HG02798 (cell line): ENCODE measurements at regions not wholly inside any gene's neighbourhood (a gene's known extent, or its start where the extent isn't known, plus 50 kb on each side); places are given as distances from the start of the nearest gene placed in this dataset.

ENCODE experiments used
- ATAC-seq: cut with Tn5 transposase; IDR thresholded peaks from one replicate; pipeline ENCODE4 v1.9.1; 2021; ENCODE audit warnings: mild to moderate bottlenecking; ENCODE audit not compliant: unreplicated experiment, poor library complexity

DNA sequence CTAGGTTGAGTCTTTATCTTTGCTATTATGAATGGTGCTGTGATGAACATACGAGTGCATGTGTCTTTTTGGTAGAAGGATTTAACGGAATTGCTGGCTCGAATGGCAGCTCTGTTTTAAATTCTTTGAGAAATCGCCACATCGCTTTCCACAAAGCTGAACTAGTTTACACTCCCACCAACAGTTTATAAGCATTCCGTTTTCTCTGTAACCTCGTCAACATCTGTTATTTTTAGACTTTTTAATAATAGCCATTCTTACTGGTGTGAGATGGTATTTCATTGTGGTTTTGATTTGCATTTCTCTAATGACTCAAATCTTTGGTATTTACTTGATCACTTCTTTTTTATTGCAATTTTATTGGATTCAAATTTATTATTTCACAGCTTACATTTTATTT lies 117.4 kb upstream of the HDGFL1 start:
- ATAC-seq: no peak

DNA sequence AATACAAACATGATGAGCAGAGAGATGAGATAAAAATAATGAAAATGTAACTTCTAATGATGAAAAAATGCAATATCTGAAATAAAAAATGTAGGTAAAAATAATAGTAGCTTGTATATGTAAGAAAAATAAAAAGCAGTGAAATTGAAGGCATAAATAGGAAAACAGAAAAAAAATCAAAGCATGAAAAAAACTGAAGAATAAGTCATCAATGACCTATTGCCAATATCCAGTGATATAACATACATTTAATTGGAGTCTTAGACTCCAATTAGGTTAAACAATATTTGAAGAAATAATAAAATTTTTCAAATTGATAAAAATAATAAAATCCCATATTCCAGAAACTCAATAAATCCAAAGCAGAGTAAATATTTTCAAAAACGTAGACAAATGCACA lies 114.0 kb upstream of the HDGFL1 start:
- ATAC-seq: no peak

DNA sequence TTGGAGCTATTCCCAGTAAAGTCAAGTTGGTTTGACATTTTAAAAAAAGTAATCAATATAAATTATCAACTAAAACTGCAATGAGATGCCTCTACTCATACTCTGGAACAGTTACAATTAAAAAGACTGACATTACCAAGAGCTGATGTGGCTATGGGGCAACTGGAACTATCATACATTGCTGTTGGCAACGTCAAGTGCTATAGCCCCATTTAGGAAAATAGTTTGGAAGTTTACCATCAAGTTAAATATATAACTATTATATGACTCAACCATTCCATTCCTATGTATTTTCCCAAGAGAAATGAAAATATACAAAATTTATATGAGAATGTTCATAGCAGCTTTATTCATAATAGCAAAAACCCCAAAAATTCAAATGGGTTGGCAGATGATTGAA lies 111.4 kb upstream of the HDGFL1 start:
- ATAC-seq: no peak

DNA sequence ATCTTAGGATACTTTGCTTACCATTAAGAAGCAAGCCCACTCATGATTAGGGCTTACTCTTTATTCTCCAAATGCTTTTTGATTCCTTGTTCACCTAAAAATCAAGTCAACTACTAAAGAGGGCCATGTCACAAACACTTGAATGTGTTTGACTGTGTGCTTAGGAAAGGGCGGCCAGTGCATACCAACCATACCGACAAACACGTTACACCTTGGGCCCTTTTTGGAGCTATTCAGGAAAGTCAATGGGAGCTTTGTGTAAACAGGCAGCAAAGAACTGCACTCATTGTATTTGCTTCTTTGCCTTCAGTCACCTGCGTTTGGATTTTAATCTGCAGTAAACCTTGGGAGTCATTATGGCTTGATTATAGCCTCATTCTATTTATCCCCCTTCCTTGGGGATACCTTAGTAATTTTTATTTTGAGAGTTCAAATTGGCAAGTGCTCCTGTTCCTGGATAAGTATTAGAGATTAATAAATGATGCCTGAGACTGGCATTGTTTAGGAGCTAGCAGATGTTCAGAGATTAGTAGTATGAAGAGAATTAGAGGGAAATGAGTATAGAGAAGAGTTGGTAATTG lies 102.6 kb upstream of the HDGFL1 start:
- ATAC-seq: no peak

DNA sequence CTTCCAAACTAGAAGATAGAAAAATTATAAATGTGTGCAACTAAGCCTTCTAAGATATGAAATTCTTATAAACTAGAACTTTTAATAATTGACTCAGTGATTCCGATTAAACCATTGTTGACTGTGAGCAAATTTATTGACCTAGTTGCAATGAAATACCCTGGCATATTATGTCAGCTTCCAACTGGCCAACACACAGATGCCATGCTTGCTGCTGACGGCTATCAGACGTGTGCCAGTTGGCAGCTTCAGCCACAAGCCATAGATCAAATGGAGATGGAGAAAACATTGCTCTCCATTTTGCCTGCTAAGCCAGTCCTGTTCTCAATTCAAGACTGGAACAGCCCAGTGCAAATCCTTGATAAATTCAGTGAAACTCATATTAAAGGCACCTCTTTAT lies 101.7 kb upstream of the HDGFL1 start:
- ATAC-seq: no peak

DNA sequence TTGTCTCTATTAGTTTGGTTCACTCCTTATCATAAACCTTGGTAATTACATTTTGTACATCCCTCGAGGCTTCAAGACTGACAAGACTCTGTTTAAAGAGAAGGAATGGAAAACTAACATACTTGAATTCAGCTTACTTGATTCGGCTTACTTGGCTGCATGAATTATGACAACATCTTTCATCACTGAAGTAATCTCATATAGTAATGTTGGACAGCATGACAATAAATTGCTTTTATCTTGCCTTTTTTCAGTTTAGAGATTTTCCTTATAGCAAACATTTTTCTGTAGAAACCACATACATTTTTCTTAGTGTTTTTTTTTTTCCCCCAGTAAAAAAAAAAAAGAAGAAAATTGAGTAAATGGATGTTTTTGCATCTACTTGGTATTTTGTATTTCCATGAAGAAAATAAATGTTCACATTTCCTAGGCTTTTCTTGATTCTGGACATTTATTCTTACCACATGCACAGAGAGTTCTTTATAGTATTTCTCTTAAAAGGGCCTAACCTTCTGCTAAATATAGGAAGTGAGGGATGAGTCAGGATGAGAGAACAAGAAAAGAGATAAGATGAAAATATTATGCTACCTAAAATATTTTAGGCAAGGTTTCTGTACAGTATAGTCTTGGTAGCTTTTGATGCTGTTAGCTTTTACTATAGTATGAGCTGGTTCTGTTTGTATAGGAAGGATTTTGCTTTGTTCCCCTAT lies 101.0 kb upstream of the HDGFL1 start:
- no peak for ATAC-seq

DNA sequence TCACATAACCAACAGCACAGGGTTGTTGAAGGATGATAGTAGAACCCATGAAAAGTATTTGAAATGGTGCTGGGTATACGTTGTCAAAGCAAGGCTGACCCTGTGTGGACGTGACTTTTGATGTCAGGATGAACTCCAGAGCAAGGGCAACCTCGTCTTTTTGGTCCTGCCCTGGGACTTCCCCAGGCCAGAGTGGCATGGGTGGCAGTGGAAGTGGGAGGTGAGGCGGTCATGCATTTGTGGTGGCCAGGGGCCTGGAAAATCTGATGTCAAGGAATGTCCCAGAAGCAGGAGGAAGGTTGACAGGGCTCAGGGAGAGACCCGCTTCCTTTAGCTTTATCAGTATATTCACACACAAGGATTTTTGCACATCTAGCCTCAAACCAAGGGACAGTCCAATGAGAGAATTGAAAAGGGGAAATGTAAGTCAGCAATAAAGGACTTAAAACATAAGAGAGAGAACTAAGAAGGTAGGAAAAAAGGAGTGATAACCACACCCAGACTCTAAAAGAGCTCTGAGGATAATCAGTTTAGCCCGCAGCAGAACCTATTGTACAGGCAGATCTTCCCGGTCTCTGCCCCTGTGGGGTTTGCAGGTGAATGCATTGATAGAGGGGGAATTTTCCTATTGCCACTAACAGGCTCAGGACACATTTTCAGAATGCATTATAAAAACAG lies 98.8 kb upstream of the HDGFL1 start:
- no peak for ATAC-seq

DNA sequence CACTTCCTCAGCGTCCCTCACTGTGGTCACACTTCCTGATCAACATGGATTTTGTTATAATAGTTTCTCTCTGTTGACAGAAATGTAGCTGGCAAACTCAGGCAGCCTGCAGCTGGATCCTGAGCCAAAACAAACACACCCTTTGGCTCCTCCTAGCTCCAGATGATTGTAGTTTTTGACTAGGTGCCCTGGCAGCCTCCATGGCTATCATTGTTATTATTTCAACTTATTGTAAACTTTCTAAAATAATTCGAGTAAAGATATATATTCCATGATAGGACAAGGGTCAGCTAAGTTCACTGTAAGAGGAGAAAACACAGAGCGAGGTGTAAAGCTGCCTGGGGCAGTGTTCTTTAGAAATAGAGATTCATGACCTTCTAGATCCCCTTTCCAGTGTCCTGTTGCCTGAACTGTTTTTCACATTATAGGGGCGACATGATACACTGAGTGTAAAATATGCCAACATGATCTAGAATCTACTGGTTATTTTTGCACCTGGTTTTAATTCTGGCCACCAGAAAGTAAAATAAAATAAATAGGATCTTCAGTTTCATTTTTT lies 98.2 kb upstream of the HDGFL1 start:
- no peak for ATAC-seq

DNA sequence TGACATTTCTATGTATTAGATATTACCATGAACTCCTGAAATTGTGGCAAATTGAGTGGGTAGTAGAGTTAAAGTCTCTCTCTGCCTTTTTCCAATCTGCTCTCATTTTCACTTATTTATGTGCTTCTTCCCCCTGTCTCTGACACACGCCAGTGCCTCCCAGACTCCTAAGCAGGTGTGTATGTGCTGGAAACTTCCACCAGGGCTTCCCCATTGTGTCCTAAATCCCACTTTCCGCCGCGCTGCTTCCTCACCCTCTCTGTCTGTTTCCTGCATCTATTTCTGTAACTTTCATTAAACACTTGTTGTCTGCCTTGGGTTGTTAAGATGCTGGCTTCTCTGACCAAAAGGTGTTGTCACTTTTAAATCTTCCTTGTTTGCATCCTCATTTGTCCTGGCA lies 97.6 kb upstream of the HDGFL1 start:
- no peak for ATAC-seq

DNA sequence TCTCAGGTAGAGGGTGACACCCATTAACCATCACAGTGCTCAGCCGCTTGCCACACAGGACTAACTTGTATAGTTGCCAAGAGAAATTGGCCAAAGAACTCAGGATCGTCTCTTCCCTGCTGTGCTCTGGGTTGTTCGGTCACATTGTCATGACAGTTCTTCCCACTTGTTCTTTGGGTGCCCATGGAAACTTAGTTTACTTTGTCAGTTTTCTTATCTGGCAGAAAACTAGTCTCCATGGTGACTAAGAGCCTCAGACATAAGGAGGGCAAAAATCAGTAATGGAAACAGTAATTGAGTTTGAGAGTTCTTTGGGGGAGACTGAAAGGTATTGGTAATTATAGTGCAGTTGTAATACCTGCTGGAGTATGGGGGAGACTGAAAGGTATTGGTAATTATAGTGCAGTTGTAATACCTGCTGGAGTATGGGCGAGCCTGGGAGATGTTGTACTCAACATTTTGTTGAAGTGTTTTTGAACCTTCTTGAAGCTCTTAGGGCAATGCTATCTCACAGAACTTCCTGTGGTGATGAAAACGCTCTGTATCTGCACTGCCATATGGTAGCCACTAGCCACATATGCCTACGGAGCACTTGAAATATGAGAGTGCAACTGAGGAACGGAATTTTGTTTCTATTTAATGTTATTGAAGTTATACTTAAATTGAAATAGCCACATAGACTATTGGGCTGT lies 95.2 kb upstream of the HDGFL1 start:
- ATAC-seq: no peak

DNA sequence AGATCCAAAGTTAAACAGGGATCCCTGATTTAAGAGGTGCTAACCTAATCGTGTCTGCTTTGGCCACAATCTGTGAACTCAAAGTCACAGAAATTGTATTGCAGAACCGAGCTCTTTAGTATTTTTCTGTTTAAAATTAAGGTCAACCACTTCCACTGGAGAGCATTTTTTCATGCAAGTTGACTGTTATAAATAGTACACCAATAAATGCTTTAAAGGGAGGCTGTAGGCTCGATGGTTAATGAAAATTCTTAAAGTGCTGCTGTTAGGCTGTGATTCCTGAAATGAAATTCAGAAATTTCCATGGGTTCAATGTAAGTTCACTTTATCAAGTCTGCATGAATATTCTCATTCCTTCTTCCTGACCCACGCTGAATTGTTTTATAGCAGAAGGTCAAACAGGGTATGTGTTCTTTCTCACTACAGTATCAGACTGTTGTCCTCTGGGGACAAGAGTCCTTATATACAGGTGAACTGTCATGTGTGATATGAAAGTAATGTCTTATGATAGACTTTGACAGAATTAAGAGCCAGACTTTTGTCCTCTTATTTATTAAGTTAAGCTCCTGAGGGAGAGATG lies 92.5 kb upstream of the HDGFL1 start:
- ATAC-seq: no peak

DNA sequence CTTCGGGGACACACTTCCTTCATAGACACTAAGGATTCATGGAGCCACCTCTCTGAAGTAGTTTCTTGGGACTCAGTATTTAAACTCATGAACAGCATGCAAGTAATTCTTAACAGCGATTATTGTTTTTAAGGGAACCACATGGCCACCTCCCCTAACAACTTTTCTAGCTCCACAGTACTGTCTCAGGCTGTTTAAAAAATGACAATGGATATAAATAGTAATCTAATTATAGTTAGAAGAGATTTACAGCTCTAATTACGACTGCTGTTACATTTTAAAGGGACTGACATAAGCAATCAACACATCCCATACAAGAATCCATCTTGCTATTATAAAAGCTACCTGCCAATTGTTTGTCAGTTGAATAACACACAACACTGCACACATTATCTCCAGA lies 72.1 kb upstream of the HDGFL1 start:
- no peak for ATAC-seq

DNA sequence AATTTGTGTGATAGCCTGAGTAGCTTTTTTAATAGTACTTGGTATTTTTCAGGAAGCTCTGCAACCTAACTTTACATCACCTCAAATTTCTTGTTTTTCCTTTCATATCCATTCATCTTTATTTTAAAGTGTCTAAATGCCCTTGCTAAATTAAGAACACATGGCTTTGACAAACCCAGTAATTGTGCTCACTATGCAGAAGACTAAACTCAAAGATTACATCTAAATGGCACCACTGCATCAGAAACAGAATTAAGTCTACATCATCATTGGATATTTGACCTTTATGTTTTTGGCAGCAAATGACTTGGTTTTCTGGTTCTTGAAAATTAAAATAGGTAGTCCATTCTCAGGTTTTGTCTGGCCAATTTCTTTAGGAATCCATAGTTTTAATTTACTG lies 69.6 kb upstream of the HDGFL1 start:
- ATAC-seq: no peak

DNA sequence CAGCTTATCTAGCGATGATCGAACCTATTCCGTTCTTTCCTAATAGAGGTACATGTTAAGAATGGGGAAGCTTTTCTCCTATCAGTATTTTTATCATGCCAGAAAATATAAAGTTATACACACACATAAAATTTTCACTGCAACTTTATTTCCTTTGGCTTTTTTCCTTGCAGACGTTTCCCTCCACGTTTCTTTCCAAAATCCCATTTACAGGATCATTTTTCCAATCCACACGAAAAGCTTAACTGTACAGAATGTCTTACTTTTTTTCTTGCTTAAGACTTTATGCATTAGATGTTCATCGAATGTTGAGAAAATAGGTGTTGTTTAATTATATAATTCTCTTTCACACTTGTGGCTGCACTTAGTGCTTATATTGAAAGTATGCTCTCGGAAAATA lies 62.9 kb upstream of the HDGFL1 start:
- no peak for ATAC-seq

DNA sequence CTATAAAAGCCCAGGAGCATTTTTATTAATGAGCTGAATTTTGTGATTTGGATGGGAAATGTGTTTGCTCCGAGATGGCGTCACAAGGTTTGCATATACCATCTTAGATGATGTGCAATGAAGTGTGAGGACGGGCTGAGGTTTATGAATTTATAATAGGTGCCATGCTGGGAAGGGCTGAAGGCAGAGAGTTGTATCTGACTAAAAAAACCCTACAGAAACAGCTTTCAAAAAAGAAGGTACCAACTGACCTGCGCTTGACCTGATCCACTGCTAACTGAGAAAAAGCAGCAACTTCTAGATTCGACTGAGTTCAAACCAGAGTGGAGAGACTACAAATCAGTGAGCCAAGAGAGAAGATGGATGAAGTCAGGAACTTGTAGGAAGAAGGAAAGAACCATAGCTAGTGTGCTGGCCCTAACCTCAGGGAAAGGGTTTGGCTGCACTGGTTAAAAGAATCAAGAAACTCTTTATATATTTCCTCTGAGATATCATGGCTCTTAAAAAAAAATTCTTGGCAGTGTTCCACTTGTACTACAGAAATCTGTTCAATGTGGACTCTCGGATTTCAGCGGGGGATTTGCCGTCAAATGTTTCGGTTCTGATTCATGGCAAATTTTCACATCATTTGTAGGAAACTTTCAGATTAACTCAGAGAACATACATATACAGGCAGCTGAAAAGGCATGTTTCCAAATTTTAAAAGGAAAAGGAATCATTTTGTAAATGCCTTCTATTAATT lies 56.5 kb upstream of the HDGFL1 start:
- no peak for ATAC-seq

DNA sequence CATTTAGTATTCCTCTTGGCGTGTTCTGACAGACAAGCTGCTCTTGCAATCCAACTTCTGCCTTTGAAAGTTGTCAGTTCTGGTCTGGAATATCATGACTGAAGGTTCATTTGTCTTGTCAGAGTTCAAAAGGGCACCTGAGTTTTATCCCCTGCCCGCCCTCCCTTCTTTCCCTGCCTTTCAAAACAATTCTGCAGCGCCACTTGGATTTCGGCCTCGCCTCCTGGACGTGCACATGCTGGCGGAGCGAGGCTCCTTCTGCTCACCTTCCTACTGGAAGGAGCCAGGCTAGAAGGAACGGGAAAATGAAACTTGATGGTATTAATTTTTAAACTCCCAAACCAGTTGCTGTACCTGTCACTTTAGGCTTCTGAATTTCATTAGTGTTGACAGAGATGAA lies 55.7 kb upstream of the HDGFL1 start:
- ATAC-seq: no peak

DNA sequence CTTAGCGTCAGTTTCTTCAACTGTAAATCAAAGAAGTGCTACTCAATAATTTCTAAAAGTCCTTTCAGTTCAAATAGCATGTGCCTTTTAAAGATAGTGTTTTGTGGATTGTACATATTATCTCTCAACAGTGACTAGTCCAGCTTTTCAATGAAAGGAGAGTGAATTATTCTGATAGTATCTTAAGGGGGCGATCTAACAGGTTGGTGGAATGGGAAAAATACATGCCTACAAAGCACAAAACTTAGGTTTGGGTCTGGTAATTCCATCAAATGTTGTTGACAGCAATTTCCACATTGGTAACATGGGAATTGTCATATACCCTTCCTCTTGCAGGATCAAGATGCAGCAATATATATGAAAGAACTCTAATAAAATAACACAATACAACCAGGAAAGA lies 50.1 kb upstream of the HDGFL1 start:
- ATAC-seq: no peak
